ENCODE measurements at regions not wholly inside any gene's neighbourhood (a gene's known extent, or its start where the extent isn't known, plus 50 kb on each side); places are given as distances from the start of the nearest gene placed in this dataset.
A peak's percentile ranks its signal among the peaks of the same experiment; 100 is the strongest.

- no peak for DNase-seq
Measured at GRCh38 chr1:25055324-25055780, 125.3 kb upstream of the RUNX3 start.

DNA sequence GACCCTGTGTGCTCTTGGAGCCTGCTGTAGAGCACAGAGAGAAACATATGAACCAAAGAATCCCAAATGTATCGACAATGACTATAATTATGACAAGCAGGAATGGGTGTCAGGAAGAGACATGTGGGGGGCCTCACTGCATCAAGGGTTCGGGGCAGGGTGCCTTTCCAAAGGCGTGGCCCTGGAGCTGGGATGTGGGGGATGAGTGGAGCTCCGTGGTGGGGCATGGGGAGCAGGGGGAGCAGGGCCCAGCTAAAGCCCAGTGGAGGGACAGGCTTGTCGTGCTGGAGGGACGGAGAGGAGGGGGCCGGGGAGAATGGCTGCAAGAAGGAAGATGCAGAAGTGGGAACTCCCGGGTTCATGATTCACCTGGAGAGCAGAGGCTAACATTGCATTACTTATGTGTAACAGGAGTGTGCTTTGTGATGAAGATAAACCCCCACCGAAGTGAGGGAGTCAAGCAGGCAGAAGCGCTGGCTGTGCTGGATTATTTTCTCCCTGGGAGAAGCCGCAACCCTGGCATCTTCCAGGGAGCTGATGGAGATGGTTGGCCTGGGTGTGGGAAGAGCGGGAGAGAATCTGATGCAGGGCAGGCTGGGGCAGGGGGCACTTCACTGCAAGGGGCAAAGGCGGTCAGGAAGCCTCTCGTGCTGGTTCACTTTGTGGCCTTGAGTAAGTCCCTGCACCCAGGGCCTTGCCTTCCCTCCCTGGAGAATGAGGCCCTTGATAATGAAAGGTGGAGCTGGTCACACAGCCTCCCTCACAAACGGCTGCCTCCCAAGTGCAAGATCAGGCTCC is 124.6 kb upstream of the RUNX3 start:
- DNase-seq: no peak

DNA sequence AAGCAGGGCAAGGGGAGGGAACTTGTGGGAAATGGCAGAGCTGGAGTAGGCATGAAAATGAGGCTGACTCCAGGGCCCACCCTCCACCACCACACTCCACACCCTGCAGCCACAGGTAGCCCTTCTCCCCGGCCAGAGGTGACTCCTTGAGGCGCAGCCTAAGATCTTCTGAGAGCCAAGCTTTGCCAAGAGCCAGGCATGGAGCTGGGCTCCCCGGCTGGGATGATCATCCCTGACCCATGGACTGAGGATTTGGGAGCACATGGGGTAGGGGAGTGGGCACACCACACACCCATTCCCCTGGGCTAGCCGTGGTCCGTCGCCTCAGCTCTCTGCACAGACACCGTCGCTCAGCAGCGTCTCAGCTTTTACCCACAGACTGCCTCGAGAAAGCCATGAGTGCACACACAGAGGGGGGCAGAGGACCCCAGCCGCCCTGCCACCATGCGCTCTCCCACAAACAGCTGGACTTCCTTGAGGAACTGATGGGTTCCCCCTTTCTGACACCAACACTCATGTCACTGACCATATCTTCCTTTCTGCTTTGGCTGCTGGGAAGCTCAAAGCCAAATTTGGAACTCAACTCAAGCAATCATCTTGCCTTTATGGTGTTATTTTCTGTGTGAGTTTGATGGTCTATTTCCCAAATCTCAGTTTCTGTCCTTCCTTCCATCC is 123.6 kb upstream of the RUNX3 start:
- DNase-seq: no peak

DNA sequence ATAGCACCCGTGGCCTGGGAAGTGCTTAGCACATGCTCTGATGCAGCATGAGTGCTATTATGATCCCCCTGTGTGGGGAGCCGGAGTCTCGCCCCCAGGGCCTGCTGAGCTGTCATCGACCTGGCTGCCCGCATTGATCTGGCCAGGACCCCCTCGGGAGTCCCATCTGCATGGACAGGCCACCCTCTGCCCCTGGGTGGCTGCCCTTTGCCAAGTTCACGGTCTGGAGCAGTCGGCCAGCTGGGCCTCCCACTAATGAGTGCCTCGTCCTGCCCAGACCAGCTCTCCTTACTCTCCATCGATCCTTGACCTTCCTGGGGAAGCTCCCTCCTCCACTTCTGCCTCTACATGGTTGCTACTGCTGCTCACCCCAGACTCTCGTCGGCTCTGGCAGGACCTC is 121.8 kb upstream of the RUNX3 start:
- no peak for DNase-seq

- no peak for DNase-seq
Measured at GRCh38 chr1:25051504-25051903, 121.4 kb upstream of the RUNX3 start.

- no peak for DNase-seq
Measured at GRCh38 chr1:25050165-25050564, 120.1 kb upstream of the RUNX3 start.

GRCh38 chr1:25049190-25049589 is 119.1 kb upstream of the RUNX3 start:
- DNase-seq: no peak

DNA sequence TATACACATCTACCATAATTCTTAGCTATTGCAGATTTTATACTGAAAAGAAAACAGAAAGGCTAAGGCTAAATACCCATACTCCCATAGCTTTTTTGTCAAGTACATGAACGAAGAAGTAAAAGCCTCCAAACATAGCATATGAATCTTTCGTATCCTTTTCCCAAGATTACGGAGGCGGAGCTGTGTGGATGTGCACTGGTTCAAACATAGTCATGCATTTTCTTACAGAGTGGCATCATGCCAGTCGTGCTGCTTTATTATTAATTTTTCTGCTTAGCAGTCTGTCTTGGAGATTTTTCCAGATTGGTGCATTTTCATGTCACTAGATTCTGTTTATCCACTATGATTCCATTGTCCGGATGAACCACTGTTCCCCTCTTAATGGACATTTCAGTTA is 118.7 kb upstream of the RUNX3 start:
- no peak for DNase-seq

DNA sequence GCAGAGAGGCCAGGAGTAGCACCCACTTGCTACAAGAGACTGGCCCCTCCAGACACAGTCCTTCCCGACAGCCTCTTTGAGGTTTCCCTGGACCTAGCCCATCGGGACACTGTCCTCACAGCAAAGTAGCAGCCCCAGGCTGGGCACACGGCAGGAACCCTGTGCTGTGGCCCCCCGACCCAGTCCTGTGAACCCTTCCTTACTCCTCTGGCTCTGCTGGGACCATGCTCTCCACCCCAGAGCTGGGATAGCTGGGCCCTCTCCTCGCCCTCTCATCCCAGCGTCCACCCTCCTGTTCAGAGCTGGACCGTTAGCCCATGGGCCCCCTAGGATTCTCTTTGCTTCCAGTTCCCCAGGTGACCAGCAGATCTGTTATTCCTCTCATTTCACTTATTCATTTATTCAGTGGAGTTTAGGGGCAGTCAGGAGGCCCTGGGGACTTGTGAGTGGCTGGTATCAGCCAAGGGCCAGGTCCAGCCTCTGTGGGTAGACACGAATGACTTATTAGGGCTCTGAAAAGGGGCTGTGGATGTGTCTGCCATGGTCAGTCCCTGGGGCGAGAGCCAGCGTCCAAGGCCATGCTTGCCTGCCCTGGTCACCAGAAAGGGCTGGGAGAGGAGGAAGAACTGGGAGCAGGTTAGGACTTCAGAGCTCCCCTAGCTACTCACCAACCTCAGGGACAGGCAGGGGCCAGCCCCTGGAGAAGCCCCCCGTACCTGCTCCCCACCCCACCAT is 117.6 kb upstream of the RUNX3 start:
- no peak for DNase-seq

DNA sequence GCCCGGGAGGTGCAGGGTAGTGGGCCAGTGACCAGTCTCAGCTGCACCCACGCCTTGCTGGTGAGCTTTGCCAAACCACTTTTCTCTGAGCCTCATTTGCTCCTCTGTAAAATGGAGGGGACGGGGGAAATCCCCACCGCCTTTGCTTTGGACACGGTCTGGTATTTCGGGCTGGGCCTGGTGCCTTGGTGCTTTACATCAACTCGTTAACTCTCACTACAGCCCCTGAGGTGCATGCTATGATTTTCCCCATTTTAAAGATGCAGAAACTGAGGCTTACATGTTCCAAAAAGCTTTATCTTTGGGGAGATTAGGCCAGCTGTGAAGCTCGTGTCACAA is 116.1 kb upstream of the RUNX3 start:
- no peak for DNase-seq

DNA sequence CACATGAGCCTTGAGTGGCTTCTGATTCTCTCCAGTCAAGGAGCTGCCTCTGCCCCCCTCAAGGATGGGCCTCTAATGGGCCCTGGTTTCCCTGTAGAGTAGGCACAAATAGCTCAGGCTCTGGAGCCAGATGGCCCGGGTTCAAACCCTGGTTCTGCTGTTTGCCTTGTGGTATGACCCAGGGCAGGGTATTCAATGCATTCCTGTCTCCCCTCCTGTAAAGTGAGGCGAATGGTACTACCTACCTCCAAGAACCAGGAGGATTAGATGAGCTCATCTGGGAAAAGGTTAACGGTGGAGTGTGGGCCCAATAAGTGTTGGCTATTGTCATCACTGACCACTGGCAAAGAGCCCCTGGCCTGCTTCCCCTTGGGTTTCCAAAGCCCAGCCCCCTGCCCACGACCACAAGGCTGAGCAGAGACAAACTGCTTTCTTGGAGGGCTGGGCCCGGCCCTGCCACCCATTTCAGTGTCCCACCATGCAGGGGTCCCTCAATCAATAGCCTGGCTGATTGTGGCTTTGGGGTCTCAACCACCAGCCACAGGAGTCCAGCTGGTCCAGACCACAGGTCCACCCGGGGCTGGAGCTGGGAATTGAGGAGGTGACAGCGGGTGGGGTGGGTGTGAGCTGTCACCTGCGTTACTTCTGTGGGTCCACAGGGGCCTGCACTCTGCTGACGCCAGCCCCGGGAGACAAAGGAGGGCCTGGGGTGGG is 115.6 kb upstream of the RUNX3 start:
- no peak for DNase-seq

DNA sequence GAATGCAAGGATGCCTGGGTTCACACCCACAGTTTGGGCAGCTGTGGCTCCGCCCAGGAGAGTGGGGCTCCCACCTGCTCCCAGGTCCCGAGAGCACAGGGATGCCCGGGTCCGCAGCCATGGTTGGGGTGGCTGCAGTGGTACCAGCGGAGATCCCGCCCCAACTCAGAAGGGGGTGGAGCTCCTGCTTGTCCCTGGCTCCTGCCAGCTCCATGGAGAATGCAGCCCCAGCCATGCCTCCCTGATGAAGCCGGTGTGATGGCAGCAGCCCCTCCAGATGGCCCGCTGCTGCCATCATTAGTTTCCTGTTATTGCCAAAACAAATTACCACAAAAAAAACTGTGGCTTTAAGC is 113.1 kb upstream of the RUNX3 start:
- DNase-seq: no peak

GRCh38 chr1:25042331-25043227 is 112.5 kb upstream of the RUNX3 start:
- no peak for DNase-seq

DNA sequence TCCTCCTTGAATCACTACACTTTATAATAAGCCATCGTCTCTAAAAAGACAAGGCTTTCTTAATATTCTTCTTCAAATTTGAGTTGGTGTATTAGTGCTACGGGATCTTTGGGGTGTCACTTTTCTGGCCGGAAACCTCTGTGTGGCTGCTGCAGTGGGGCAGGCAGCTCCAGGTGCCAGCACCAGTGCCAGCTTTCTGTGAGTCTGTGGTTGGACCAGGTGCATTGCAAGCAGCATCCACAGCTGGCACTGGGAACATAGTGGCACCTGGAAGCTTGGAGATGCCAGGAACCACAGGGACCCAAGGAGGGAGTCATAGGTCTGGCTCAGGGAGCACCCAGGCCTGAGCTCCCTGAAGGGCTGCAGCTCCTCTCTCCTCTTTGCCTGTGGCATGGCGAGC is 111.8 kb upstream of the RUNX3 start:
- DNase-seq: no peak

DNA sequence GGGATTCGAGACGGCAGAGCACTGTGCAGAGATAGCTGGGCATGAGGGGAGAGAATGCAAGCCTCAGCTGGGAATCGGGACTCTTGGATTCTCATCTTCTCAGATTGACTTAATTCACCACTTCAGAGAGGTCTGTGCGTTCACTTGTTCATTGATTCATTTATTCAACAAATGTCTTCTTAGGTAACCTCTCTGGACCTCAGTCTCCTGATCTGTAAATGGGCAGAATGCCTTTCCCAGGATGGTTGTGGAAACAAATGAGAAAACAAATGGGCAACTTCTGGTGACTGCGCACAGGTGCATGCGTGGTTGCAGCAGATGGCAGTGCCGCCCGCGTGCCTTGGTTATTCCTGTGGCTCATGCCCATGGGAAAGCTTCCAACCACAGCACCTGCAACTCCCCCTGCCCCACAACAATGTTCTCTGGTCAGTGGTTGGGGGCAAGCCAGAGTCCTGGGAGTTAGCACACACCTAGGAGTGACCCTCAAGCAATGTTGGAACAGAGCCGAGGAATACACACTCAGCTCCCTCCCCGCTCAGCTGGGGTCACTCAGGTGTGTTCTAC is 110.1 kb upstream of the RUNX3 start:
- no peak for DNase-seq

DNA sequence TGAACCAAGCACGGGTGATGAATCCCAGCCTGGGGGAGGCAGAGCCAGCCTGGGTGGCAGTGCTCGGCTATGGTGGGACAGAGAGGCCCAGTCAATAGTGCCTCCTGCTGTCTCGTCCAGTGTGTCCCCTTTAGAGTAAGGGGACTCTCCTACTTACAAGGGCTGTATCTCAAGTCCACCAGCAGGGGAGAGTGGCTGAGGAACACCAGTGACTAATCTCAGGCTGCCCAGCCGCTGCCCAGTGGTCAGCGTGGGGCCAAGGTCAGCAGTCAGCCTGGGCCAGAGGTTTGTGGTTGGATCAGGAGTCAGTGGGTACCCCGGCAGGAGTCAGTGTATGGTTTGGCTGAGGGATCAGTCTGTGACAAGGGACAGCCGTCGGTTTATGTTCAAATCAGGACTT is 109.2 kb upstream of the RUNX3 start:
- no peak for DNase-seq

GRCh38 chr1:25038699-25039098 is 108.6 kb upstream of the RUNX3 start:
- no peak for DNase-seq

DNA sequence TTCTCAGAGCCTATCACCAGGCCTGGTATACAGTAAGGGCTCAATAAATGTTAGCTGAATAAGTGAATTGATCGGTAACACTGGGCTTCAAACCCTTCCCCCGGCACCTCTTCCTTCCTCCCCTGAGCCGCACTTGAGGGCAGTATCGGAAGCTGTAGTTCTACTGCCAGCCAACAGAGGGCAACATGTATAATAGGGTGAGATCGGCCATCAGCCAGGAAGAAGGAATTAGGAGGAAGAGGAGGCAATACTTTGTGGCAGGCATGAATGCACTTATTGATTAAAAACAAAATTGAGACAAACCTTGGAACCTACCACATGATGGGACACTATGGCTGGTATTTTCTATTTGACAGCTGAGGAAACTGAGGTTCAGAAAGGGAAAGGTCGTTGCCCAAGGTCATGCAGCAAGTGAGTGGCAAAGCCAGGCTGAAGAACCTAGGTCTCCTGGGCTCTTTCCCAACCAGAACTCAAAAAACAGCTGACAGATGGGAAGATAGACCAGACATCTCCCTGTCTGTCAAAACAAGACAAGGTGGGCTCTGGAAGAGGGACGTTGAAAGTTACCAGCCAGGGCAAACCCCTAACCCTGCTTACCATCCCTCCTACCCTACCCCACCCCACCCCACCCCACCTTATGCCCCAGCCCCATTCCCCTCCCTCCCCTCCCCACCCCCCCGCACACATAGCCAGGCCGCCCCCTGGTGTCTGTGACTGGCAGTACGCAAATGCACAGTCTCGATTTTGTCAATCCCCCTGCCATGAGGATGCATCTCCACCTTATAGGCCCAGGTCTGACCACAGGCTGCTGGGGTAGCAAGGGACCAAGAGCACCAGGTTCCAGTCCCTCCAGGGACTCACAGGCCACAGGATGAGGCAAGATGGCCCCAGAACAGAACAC is 107.3 kb upstream of the RUNX3 start:
- DNase-seq: peak; percentile 24

DNA sequence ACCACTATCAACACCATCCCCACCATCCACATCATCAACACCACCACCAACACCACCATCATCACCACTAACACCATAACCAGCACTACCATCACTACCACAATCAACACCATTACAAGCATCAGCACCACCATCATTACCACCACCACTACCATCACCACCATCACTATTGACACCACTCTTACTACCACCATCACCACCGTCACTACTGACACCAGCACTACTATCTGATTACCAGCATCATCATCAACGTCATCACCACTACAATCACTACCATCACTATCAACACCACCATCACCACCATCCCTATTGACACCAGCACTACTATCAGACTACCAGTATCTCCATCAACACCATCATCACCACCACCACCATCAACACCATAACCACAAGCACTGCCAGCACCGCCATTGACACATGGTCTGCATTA is 106.1 kb upstream of the RUNX3 start:
- no peak for DNase-seq

- no peak for DNase-seq
Measured at GRCh38 chr1:25035523-25036116, 105.5 kb upstream of the RUNX3 start.

Data from fibroblast of skin of right quadriceps (primary cell).